ENCODE measurements at regions not wholly inside any gene's neighbourhood (a gene's known extent, or its start where the extent isn't known, plus 50 kb on each side); places are given as distances from the start of the nearest gene placed in this dataset.

DNA sequence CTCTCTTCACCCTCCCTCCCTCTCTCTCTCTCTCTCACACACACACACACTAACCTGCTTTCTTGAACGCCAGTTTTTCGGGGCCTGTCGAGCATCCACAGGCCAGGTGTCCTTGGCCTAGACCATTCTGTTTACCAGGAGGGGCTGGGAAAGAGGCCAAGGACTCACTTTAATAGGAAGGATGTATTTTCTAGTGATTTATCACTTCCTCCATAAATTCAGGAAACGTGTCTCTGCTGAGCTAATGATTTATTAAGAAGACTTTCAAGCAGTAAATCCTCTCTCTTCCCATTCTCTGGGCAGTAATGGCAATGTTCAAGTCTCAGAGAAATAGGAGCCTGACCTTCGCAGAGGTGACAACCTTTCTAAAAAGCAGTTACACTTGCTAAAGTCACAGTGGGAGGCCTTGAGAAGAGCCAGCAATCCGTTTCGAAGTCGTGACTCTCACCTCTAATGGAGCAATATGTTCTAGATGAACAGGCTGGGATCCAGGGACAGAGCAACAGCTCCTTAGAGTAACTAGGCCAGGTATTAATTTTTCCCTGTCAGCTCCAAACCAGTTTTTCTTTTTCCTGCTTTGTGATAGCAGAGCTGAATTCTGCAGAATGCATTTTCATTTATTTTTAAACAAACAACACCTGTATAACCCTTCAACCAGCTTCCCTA lies 1357.5 kb upstream of the SORCS1 start:
- H3K4me3 ChIP-seq = no peak overlapping the region
- intact Hi-C loops (cut with DNase I) = no loop called here
- H3K27me3 ChIP-seq = no peaks in the 10 kb centered on the region
- no peaks in the 10 kb centered on the region for H3K36me3 ChIP-seq
- no peak for DNase-seq
- H3K4me1 ChIP-seq (ENCODE audit: insufficient read depth) = no peaks in the 10 kb centered on the region
- H3K9me3 ChIP-seq = no peaks in the 10 kb centered on the region
- no peak overlapping the region for H3K27ac ChIP-seq
- TF ChIP-seq POLR2A (IDR thresholded peaks at IDR 0.05) (no peak), EP300 (IDR thresholded peaks at IDR 0.05) (no peak)
- TF ChIP-seq, protein P1, sequence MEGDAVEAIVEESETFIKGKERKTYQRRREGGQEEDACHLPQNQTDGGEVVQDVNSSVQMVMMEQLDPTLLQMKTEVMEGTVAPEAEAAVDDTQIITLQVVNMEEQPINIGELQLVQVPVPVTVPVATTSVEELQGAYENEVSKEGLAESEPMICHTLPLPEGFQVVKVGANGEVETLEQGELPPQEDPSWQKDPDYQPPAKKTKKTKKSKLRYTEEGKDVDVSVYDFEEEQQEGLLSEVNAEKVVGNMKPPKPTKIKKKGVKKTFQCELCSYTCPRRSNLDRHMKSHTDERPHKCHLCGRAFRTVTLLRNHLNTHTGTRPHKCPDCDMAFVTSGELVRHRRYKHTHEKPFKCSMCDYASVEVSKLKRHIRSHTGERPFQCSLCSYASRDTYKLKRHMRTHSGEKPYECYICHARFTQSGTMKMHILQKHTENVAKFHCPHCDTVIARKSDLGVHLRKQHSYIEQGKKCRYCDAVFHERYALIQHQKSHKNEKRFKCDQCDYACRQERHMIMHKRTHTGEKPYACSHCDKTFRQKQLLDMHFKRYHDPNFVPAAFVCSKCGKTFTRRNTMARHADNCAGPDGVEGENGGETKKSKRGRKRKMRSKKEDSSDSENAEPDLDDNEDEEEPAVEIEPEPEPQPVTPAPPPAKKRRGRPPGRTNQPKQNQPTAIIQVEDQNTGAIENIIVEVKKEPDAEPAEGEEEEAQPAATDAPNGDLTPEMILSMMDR (IDR thresholded peaks at IDR 0.05) = no peak
- WGBS, 3 donors = 21 to 30% (median 25%) methylated on average over 8 of the region's 8 CpGs

GRCh38 chr10:108515821-108516220 lies 1351.3 kb upstream of the SORCS1 start:
- WGBS, 3 donors = 78 to 92% (median 91%) methylated on average over 2 of the region's 2 CpGs
- Histone ChIP-seq H3K4me1 (ENCODE audit: insufficient read depth) (no peaks in the 10 kb centered on the region), H3K36me3 (no peaks in the 10 kb centered on the region), H3K4me3 (no peak overlapping the region), H3K27ac (no peak overlapping the region), H3K27me3 (no peaks in the 10 kb centered on the region), H3K9me3 (no peaks in the 10 kb centered on the region)
- intact Hi-C loops (cut with DNase I) = no loop called here
- DNase-seq = no peak
- TF ChIP-seq EP300 (IDR thresholded peaks at IDR 0.05) (no peak), POLR2A (IDR thresholded peaks at IDR 0.05) (no peak)
- TF ChIP-seq, protein P1 (IDR thresholded peaks at IDR 0.05) = no peak

- H3K4me3 ChIP-seq = no peak overlapping the region
- no peaks in the 10 kb centered on the region for H3K9me3 ChIP-seq
- TF ChIP-seq EP300 (IDR thresholded peaks at IDR 0.05) (no peak), POLR2A (IDR thresholded peaks at IDR 0.05) (no peak)
- TF ChIP-seq, protein P1 (IDR thresholded peaks at IDR 0.05) = no peak
- DNase-seq = no peak
- no peaks in the 10 kb centered on the region for H3K36me3 ChIP-seq
- intact Hi-C loops (cut with DNase I) = no loop called here
- no peak overlapping the region for H3K27ac ChIP-seq
- WGBS, 3 donors = 59 to 62% (median 59%) methylated on average over 3 of the region's 3 CpGs
- no peaks in the 10 kb centered on the region for H3K27me3 ChIP-seq
- H3K4me1 ChIP-seq (ENCODE audit: insufficient read depth) = no peaks in the 10 kb centered on the region
Measured at GRCh38 chr10:108500396-108500795, 1335.9 kb upstream of the SORCS1 start.

DNA sequence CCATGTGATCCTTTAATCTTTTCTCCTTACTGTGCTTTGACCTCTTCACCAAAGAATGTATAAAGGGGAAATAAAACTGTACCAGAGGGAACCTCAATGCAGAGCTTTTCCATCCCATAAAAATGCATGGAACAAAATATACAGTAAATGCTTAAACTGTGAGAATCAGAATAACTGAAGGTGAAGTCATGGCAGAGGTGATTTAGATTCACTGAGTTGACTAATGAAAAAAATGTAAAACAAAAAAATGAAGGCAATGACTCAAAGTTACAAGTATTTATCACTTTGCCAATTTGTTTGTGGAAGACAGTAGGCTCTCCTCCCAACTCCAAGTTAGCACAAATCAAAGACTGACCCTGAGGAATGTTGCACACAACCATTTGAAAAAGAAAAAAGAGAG lies 1331.6 kb upstream of the SORCS1 start:
- Histone ChIP-seq H3K27ac (no peak overlapping the region), H3K4me1 (ENCODE audit: insufficient read depth) (no peaks in the 10 kb centered on the region), H3K4me3 (no peak overlapping the region), H3K9me3 (no peaks in the 10 kb centered on the region), H3K36me3 (no peaks in the 10 kb centered on the region), H3K27me3 (no peaks in the 10 kb centered on the region)
- TF ChIP-seq, protein P1 (IDR thresholded peaks at IDR 0.05) = no peak
- TF ChIP-seq EP300 (IDR thresholded peaks at IDR 0.05) = no peak
- TF ChIP-seq POLR2A (IDR thresholded peaks at IDR 0.05) = no peak
- intact Hi-C loops (cut with DNase I) = no loop called here
- no peak for DNase-seq

All from ovary (tissue), 7 donors.